ENCODE measurements at regions not wholly inside any gene's neighbourhood (a gene's known extent, or its start where the extent isn't known, plus 50 kb on each side); places are given as distances from the start of the nearest gene placed in this dataset.

- Mint-ChIP-seq H3K4me1 (no peaks in the 10 kb centered on the region), H3K36me3 (no peaks in the 10 kb centered on the region), H3K27ac (no peak overlapping the region), H3K9me3 (no peaks in the 10 kb centered on the region), H3K27me3 (peaks cover 7% of the 10 kb centered on the region), H3K4me3 (no peak overlapping the region)
- no peak for DNase-seq
Observed at GRCh38 chr9:126155756-126156664, 170.6 kb upstream of the MVB12B start.

- Mint-ChIP-seq H3K27me3 (peaks cover 8% of the 10 kb centered on the region), H3K27ac (no peak overlapping the region), H3K36me3 (no peaks in the 10 kb centered on the region), H3K9me3 (no peaks in the 10 kb centered on the region), H3K4me1 (no peaks in the 10 kb centered on the region), H3K4me3 (no peak overlapping the region)
- no peak for DNase-seq
Observed at GRCh38 chr9:126156898-126157297, 169.7 kb upstream of the MVB12B start.

- Mint-ChIP-seq H3K9me3 (no peaks in the 10 kb centered on the region), H3K4me1 (no peaks in the 10 kb centered on the region), H3K4me3 (no peak overlapping the region), H3K27me3 (peaks cover 8% of the 10 kb centered on the region), H3K27ac (no peak overlapping the region), H3K36me3 (no peaks in the 10 kb centered on the region)
- DNase-seq: no peak
Observed at GRCh38 chr9:126157423-126157822, 169.2 kb upstream of the MVB12B start.

GRCh38 chr9:126157826-126158587, 168.6 kb upstream of the MVB12B start:
- Mint-ChIP-seq H3K9me3 (no peaks in the 10 kb centered on the region), H3K4me3 (no peak overlapping the region), H3K36me3 (no peaks in the 10 kb centered on the region), H3K4me1 (no peaks in the 10 kb centered on the region), H3K27me3 (peaks cover 8% of the 10 kb centered on the region), H3K27ac (no peak overlapping the region)
- DNase-seq: no peak

GRCh38 chr9:126158588-126159429, 167.8 kb upstream of the MVB12B start:
- Mint-ChIP-seq H3K36me3 (no peaks in the 10 kb centered on the region), H3K27me3 (peaks cover 8% of the 10 kb centered on the region), H3K4me3 (no peak overlapping the region), H3K4me1 (no peaks in the 10 kb centered on the region), H3K9me3 (no peaks in the 10 kb centered on the region), H3K27ac (no peak overlapping the region)
- no peak for DNase-seq

GRCh38 chr9:126159430-126160060, 167.1 kb upstream of the MVB12B start:
- H3K36me3 Mint-ChIP-seq: no peaks in the 10 kb centered on the region
- peaks cover 8% of the 10 kb centered on the region for H3K27me3 Mint-ChIP-seq
- no peaks in the 10 kb centered on the region for H3K4me1 Mint-ChIP-seq
- no peaks in the 10 kb centered on the region for H3K9me3 Mint-ChIP-seq
- no peak for DNase-seq
- H3K4me3 Mint-ChIP-seq: no peak overlapping the region
- H3K27ac Mint-ChIP-seq: no peak overlapping the region

GRCh38 chr9:126160067-126160853, 166.4 kb upstream of the MVB12B start:
- Mint-ChIP-seq H3K4me1 (no peaks in the 10 kb centered on the region), H3K9me3 (no peaks in the 10 kb centered on the region), H3K27me3 (peaks cover 8% of the 10 kb centered on the region), H3K4me3 (no peak overlapping the region), H3K27ac (no peak overlapping the region), H3K36me3 (no peaks in the 10 kb centered on the region)
- no peak for DNase-seq

GRCh38 chr9:126160854-126161329, 165.7 kb upstream of the MVB12B start:
- Mint-ChIP-seq H3K36me3 (no peaks in the 10 kb centered on the region), H3K27me3 (peaks cover 8% of the 10 kb centered on the region), H3K4me3 (no peak overlapping the region), H3K4me1 (no peaks in the 10 kb centered on the region), H3K9me3 (no peaks in the 10 kb centered on the region), H3K27ac (no peak overlapping the region)
- no peak for DNase-seq

- Mint-ChIP-seq H3K4me3 (no peak overlapping the region), H3K27ac (no peak overlapping the region), H3K9me3 (no peaks in the 10 kb centered on the region), H3K36me3 (no peaks in the 10 kb centered on the region), H3K4me1 (no peaks in the 10 kb centered on the region), H3K27me3 (peaks cover 9% of the 10 kb centered on the region)
- DNase-seq: no peak
Observed at GRCh38 chr9:126162611-126163381, 163.8 kb upstream of the MVB12B start.

GRCh38 chr9:126164796-126165525, 161.7 kb upstream of the MVB12B start:
- Mint-ChIP-seq H3K9me3 (no peaks in the 10 kb centered on the region), H3K27ac (no peak overlapping the region), H3K4me1 (no peaks in the 10 kb centered on the region), H3K4me3 (no peak overlapping the region), H3K27me3 (peaks cover 25% of the 10 kb centered on the region), H3K36me3 (no peaks in the 10 kb centered on the region)
- DNase-seq: no peak

GRCh38 chr9:126165755-126166154, 160.9 kb upstream of the MVB12B start:
- peaks cover 30% of the 10 kb centered on the region for H3K27me3 Mint-ChIP-seq
- H3K36me3 Mint-ChIP-seq: no peaks in the 10 kb centered on the region
- DNase-seq: no peak
- H3K4me1 Mint-ChIP-seq: no peaks in the 10 kb centered on the region
- no peak overlapping the region for H3K27ac Mint-ChIP-seq
- no peak overlapping the region for H3K4me3 Mint-ChIP-seq
- H3K9me3 Mint-ChIP-seq: no peaks in the 10 kb centered on the region

GRCh38 chr9:126166291-126166690, 160.3 kb upstream of the MVB12B start:
- Mint-ChIP-seq H3K4me1 (no peaks in the 10 kb centered on the region), H3K36me3 (no peaks in the 10 kb centered on the region), H3K4me3 (no peak overlapping the region), H3K27me3 (peaks cover 27% of the 10 kb centered on the region), H3K27ac (no peak overlapping the region), H3K9me3 (no peaks in the 10 kb centered on the region)
- DNase-seq: no peak

GRCh38 chr9:126166866-126167265, 159.8 kb upstream of the MVB12B start:
- Mint-ChIP-seq H3K9me3 (no peaks in the 10 kb centered on the region), H3K4me3 (no peak overlapping the region), H3K27me3 (peaks cover 27% of the 10 kb centered on the region), H3K4me1 (no peaks in the 10 kb centered on the region), H3K27ac (no peak overlapping the region), H3K36me3 (no peaks in the 10 kb centered on the region)
- no peak for DNase-seq

All from activated naive CD8-positive, alpha-beta T cell treated with anti-CD3 and anti-CD28 coated beads for 36 hours (primary cell).